ENCODE measurements at regions not wholly inside any gene's neighbourhood (a gene's known extent, or its start where the extent isn't known, plus 50 kb on each side); places are given as distances from the start of the nearest gene placed in this dataset.
A peak's percentile ranks its signal among the peaks of the same experiment; 100 is the strongest.
"Not testable (repeated sequence)": the region's sequence is repeated elsewhere in the genome, so short reads cannot be mapped to it uniquely, and the experiment has no call there.

- peak in 1 of 2 donors; percentile 2 for DNase-seq
Measured at GRCh38 chr9:134531220-134531970, 110.2 kb upstream of the COL5A1 start.

DNA sequence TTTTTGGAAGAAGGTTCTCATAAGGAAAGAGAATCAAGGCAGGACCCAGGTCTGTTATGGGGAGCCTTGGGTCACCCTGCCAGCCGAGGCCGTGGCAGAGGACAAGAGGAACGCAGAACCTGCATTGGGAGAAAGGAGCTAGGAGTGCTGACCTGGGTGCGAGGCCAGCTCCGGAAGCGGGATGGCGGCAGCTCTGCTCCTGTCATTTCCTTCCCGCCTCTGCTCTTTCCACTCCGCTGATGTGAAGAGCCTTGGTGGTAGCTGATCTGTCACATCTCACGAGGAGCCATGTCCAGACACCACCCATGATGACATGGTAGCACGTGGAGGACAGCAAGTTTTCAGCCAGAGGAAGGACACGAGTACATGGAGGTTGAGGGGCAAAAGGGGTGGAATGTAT, 109.5 kb upstream of the COL5A1 start:
- DNase-seq = peak in 1 of 2 donors; percentile 4

DNA sequence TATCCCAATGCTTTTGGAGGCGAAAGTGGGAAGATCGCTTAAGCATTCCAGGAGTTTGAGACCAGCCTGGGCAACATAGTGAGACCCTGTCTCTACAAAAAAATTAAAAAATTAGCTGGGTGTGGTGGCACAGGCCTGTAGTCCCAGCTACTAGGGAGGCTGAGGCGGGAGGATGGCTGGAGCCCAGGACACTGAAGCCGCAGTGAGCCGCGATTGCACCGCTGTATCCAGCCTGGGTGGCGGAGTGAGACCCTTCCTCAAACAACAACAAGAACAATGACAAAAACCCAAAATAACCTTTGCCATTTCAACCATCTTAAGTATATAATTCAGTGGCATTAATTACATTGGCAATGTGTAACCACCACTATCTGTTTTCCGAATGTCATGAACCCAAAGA, 108.9 kb upstream of the COL5A1 start:
- not testable (repeated sequence) for DNase-seq

DNA sequence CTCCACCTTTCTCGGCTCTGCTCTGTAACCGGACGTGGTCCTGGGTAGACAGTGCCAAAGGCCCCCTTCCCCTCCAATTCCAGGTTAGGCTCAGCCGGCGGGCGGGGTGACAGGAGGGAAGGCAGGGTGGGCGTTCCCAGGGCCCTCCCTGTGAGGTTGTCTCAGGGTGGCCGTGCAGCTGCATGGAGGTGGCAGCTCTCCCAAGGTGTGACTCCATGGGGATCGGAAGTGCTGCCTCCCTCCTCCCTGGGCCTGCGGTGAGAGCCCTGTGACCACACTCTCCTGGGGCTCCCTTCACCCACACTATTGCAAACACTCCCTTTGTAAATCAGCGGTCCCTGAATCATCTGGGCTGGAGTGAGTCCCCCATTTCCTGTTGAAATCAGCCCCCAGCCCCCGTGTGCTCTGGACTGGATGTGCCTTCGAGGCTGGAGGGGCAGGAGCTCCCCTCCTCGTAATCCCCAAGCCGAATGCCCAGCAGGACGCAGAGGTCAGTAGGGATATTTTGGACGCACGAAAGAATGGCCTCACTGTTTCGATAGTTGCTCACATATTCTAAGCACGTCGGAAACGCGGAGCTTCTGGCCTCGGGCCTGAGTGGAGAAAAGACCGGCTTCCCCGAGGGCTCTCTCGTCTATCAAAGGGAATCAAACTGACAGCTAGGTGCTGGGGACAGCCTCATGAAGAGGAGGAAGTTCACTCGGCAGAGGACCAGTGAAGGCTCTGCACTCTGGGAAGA, 107.6 kb upstream of the COL5A1 start:
- no peak for DNase-seq

DNA sequence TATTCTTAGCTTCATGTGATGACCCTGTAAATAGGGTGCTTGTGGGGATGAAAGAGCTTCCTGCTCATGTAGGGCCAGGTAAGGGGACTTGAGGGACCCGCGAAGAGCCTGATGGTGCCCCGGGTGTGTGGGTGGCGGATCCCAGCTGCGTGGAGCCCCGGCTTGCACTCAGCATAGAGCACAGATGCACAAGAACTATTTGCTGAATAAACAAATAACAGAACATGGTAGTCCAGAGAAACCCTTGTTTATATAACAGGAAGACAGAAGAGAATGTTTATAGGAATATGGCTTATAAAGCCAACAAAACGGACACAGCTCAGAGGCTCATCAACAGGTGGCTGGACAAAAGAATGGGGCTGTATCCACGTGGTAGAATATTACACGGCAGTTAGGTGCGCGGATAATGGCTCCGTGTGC, 106.9 kb upstream of the COL5A1 start:
- no peak for DNase-seq

- no peak for DNase-seq
Measured at GRCh38 chr9:134535171-134535570, 106.4 kb upstream of the COL5A1 start.

DNA sequence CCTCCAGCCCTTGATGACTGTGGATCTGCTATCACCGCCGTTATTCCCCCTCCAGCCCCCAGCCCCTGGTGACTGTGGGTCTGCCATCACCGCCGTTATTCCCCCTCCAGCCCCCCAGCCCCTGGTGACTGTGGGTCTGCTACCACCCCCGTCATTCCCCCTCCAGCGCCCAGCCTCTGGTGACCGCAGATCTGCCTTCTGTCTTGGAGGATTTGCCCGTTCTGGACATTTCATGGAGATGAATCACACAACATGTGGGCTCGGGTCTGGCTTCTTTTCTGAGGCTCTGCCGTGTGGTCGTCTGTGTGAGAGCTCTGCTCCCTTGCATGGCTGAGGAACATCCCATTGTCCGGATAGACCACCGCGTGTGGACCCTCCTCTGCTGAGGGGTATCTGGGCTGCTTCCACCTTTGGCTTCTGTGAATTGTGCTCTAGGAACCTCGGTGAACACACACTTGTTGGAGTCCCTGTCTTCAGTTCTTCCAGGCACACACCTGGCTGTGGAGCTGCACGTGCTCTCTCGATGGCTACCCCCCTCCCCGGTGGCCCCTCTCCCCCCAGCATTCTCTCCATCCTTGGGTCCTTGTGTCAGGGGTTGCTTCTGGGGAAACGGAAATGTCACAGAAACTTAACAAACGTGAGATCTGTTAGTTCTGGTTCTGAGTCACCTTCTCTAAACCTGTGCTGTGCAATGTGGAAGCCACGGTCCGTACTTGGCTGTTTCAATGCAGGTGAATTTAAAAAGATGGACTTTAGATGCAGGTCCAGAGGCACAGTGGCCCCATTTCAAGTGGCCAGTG, 105.3 kb upstream of the COL5A1 start:
- no peak for DNase-seq

DNA sequence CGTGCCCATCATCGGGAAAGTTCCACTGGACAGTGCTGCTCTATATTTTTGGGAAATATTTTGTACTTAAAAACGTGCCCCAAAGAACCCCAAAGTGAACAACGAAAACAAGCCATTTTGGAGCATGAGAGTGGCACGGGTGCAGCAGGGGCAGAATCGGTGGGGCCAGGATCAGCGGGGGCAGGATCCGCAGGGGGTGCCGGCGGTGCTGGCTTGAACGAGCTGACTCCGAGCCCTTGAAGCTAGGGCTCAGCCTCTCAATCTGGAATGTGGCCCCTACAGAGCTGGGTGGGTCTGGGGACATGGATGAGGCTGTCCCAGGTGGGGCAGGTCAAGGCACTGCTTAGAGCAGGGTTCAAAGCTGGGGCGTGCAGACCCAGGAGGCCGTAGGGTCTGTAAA, 104.7 kb upstream of the COL5A1 start:
- DNase-seq = no peak

DNA sequence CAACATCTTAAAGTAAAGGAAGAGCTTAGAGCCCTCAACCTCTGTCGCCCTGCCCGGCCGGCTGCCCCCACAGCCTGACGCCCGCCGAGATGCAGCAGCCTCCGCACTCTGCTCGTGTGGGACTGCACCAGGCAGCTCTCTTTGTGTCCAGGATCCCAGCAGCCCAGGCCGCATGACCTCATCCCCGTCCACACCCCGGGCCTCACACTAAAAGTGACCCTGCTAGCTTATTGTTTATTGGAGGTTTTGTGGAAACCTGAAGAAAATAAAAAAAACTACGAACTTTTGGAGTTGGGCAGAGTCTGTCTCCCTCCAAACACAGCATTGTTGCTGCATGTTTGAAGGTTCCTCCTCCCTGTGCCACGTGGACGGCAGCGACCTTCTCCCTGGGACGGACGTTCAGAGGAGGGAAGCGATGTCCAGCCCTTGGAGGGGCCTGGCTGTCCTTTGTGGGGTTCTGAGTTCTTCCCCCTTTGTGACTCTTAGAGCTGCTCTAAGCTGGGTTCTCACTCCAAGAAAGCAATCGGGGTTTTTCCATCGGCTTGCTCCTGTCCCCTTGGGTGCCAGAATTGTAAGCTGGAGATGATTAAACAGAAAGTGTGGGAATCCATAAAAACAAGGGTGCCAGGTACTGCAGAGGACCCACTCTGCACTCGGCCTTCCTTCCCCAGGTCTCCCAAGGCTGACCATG, 103.5 kb upstream of the COL5A1 start:
- DNase-seq = no peak

- no peak for DNase-seq
Measured at GRCh38 chr9:134538856-134539566, 102.6 kb upstream of the COL5A1 start.

DNA sequence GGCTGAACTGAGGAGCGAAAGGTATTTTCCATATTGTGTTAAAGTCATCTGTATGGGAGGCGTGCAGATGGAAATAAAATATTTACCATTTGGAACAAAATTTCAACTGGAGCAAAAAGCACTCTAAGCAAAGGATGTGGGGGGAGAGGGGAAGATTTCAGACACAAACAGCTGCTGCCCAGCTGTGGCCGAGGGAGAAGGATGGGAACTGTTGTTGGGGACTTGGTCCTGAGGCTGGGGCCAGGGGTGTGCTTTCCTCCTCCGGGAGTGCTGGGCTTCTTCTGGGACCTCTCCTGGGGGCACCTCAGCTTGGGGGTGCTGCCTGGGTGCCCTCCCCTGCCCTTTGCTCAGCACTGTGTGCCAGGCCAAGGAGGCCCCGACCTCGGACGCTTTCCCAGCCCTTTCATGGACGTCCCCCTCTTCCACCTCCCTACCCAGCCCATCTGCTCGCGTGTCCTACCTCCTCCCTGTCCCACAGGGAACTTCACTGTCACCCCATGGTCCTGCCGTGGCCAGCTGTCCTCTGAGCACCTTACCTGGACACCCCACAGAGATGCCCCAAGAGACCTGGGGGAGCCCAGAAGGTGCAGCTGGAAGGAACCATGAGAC, 101.9 kb upstream of the COL5A1 start:
- no peak for DNase-seq

- no peak for DNase-seq
Measured at GRCh38 chr9:134540276-134541096, 101.1 kb upstream of the COL5A1 start.

- no peak for DNase-seq
Measured at GRCh38 chr9:134541097-134541747, 100.4 kb upstream of the COL5A1 start.

DNA sequence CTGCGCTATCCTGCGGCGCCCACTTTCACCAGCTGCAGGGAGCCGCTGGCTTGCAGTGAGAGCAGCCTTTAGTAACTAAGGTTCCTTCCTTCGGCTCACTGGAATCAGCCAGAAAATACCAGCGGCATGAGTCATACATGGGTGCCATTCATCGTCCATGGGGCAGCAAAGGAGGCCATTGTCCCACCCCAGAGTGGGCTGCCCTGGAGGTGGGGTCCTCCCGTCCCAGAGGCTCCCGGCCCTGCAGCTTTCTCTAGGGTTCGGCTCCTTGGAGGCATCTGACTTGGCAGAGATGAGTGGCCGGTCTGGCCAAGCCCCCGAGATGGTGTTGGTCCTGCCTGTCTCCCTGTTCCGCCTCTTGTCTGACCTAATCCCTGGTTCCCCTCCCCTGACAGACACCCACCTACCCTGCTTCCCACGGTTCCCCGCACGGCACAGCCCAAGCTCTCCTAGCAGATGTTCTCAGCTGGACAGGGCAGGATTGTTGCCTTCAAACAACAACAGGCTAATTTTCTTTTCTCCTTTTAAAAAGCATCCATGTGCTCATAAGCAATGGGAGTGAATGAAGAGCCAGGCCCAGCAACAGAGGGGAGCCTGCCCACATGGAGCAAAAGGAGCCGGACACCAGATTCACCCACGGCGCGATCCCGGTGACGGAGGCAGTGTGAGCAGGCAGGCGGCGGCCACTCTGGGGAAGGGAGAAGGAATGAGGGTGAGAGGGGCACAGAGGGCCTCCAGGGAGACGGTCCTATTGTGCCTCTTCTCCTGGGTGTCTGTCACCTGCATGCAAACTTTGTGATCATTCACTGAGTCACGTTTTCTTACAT, 97.0 kb upstream of the COL5A1 start:
- no peak for DNase-seq

DNA sequence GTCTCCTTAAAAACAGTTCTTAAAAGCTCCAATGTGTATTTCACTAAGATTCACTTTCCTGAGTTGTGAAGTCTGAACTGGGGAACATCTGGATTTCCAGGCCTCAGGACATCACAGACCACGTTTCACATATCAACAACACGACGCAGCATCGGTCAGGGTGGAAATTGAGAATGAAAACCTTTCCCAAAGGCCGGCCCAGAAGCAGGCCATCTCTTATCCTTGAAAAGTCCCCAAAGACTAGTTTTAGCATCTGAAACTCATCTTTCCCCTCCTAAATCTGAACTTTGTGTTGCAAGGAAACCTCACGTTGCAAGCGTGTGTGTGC, 96.4 kb upstream of the COL5A1 start:
- no peak for DNase-seq

GRCh38 chr9:134545543-134546245, 95.9 kb upstream of the COL5A1 start:
- no peak for DNase-seq

GRCh38 chr9:134546246-134546731, 95.3 kb upstream of the COL5A1 start:
- DNase-seq = no peak

DNA sequence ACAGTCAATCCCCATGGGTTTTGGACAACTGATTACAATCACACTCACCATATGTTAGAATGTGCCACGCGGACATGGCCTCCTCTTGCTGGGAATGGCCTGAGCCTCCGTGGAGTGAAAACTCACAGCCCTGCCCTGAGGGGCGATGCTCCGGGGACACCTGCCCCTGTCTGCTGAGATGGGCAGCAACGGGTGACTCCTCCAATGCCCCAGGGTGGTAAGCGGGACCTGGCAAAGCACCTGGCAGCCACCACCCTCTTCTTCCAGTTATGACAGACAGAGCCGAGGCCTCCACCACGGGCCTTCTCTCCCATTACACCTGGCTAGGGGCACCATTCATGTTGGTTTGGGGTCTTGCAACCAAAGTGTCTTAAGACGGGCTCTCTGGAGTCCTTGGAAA, 94.9 kb upstream of the COL5A1 start:
- no peak for DNase-seq

Data from CD4-positive, alpha-beta T cell treated with Interleukin-4 for 1 hour (primary cell).